PC-9 (cell line): ENCODE measurements at regions not wholly inside any gene's neighbourhood (a gene's known extent, or its start where the extent isn't known, plus 50 kb on each side); places are given as distances from the start of the nearest gene placed in this dataset.

Experiments
- BruUV-seq: library from RNA; stranded (reverse); fragments of 400-500 nt; replicated peaks from 2 replicates; lab custom pipeline; 2021; lab: Mats Ljungman, UMichigan
- CTCF ChIA-PET: fragments of 300-600 bp; sonication (Branson Sonifier 250); formaldehyde crosslinking; loops from one replicate; lab custom pipeline; 2022; ENCODE audit warnings: antibody characterized with exemption; lab: Charles Lee
- POLR2A ChIA-PET: fragments of 300-600 bp; sonication (Branson Sonifier 250); formaldehyde crosslinking; loops from one replicate; lab custom pipeline; 2022; ENCODE audit warnings: antibody characterized with exemption; ENCODE audit not compliant: unreplicated experiment; lab: Charles Lee
- DNase-seq, 2 experiments: peaks; one replicate each; pipeline versions ENCODE4 v3.0.0 to v3.0.0-alpha.2; 2015 to 2022; ENCODE audit warnings: mixed read lengths in 1 of 2
- H2AFZ ChIP-seq: fragments of 200-600 bp; sonication (generic); 2 replicates; pipeline ENCODE4 v1.8.1; 2017; ENCODE audit warnings: antibody characterized with exemption
- H3F3A ChIP-seq: fragments of 200-600 bp; sonication (generic); 2 replicates; pipeline ENCODE4 v1.8.1; 2017; ENCODE audit warnings: antibody characterized with exemption, mild to moderate bottlenecking, low read depth; ENCODE audit not compliant: insufficient read depth
- H3K27ac ChIP-seq: fragments of 200-600 bp; sonication (generic); 2 replicates; pipeline ENCODE4 v1.6.1; 2016; ENCODE audit warnings: mixed run types
- H3K27me3 ChIP-seq: fragments of 200-600 bp; sonication (generic); 2 replicates; pipeline ENCODE4 v1.6.1; 2016; ENCODE audit warnings: low read depth, mixed run types; ENCODE audit not compliant: insufficient read depth
- H3K36me3 ChIP-seq: fragments of 200-600 bp; sonication (generic); 2 replicates; pipeline ENCODE4 v1.6.1; 2016; ENCODE audit warnings: low read depth, mixed run types
- H3K4me1 ChIP-seq: fragments of 200-600 bp; sonication (generic); replicated peaks from 2 replicates; pipeline ENCODE4 v1.6.1; 2016; ENCODE audit warnings: mixed run types; ENCODE audit not compliant: insufficient read depth
- H3K4me2 ChIP-seq: fragments of 200-600 bp; sonication (generic); 2 replicates; pipeline ENCODE4 v1.6.1; 2017; ENCODE audit warnings: mixed run types
- H3K4me3 ChIP-seq: fragments of 200-600 bp; sonication (generic); 2 replicates; pipeline ENCODE4 v1.6.1; 2016; ENCODE audit warnings: mixed run types
- H3K79me2 ChIP-seq: fragments of 200-600 bp; sonication (generic); 2 replicates; pipeline ENCODE4 v1.6.1; 2017; ENCODE audit warnings: low read depth, mixed run types
- H3K9me2 ChIP-seq: fragments of 200-600 bp; sonication (generic); 2 replicates; pipeline ENCODE4 v1.8.1; 2017; ENCODE audit warnings: mild to moderate bottlenecking; ENCODE audit not compliant: insufficient read depth
- H3K9me3 ChIP-seq: fragments of 200-600 bp; sonication (generic); 2 replicates; pipeline ENCODE4 v1.8.1; 2016; ENCODE audit warnings: low read depth; ENCODE audit not compliant: insufficient read depth
- H4K20me1 ChIP-seq: fragments of 200-600 bp; sonication (generic); 2 replicates; pipeline ENCODE4 v1.8.1; 2017; ENCODE audit not compliant: insufficient read depth
- EZH2 ChIP-seq: fragments of 200-600 bp; sonication (generic); IDR thresholded peaks from 2 replicates; pipeline ENCODE4 v1.8.0; 2017; ENCODE audit warnings: antibody characterized with exemption, low read depth
- intact Hi-C: fragments of 100-400 bp; cut with micrococcal nuclease; formaldehyde crosslinking; loops from one replicate; pipeline ENCODE4 v1.10.0; 2022; ENCODE audit not compliant: unreplicated experiment
- TF ChIP-seq, protein P1 (sequence below): fragments of 200-600 bp; sonication (generic); conservative IDR thresholded peaks from 2 replicates; pipeline ENCODE4 v1.6.1; 2017; ENCODE audit warnings: mixed run types, antibody characterized with exemption, mild to moderate bottlenecking, moderate library complexity

DNA sequence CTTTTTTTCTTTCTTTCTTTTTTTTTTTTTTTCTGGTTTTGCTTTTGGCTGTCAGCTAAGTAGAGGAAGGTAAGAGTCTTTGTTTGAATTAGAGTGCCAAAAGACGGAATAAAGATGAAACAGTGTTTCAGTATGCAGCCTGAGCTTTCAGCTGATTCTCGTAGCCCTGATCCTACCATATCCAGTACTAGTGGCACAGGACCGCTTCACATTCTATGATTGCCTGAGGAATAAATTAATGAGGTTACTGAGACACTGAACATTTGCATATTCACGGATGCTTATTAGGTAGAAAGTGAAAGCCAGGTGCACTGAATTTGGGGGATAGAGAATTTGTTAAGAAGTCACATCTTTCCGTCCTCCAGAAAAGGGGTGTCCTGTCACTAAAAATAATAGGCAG lies 421.5 kb upstream of the POU3F3 start:
- no peaks in the 10 kb centered on the region for H3K9me2 ChIP-seq
- intact Hi-C loops = no loop called here
- no peaks in the 10 kb centered on the region for H4K20me1 ChIP-seq
- H3K27me3 ChIP-seq = peaks cover 43% of the 10 kb centered on the region
- no peaks in the 10 kb centered on the region for H3F3A ChIP-seq
- no peaks in the 10 kb centered on the region for H3K79me2 ChIP-seq
- no peaks in the 10 kb centered on the region for H3K9me3 ChIP-seq
- no TSS peak for BruUV-seq
- no peaks in the 10 kb centered on the region for H3K36me3 ChIP-seq
- H2AFZ ChIP-seq = no peak overlapping the region
- ChIA-PET CTCF (no interaction called here), POLR2A (no interaction called here)
- no peak overlapping the region for H3K4me2 ChIP-seq
- DNase-seq = no peak
- no peak overlapping the region for H3K27ac ChIP-seq
- no peaks in the 10 kb centered on the region for H3K4me1 ChIP-seq
- no peak overlapping the region for H3K4me3 ChIP-seq
- TF ChIP-seq, protein P1, sequence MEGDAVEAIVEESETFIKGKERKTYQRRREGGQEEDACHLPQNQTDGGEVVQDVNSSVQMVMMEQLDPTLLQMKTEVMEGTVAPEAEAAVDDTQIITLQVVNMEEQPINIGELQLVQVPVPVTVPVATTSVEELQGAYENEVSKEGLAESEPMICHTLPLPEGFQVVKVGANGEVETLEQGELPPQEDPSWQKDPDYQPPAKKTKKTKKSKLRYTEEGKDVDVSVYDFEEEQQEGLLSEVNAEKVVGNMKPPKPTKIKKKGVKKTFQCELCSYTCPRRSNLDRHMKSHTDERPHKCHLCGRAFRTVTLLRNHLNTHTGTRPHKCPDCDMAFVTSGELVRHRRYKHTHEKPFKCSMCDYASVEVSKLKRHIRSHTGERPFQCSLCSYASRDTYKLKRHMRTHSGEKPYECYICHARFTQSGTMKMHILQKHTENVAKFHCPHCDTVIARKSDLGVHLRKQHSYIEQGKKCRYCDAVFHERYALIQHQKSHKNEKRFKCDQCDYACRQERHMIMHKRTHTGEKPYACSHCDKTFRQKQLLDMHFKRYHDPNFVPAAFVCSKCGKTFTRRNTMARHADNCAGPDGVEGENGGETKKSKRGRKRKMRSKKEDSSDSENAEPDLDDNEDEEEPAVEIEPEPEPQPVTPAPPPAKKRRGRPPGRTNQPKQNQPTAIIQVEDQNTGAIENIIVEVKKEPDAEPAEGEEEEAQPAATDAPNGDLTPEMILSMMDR = no peak
- no peak for TF ChIP-seq EZH2

DNA sequence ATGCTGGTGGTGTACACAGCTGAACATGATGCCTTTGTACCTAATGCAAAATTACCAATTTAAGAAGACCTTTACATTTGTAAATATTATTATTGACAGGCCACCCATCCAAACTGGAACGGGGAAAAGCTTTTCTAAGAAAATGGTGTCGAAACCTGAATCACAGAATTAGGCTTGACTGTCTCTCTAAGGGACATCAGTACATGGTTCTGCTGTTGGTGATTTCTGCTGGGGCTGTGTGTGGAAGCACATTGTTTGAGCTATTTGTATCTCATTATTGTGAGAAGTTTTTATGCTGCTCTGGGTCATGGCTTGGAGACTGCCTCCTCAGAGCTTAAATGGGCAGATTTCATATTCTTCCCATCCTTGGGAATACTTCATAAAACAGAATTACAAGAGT lies 420.9 kb upstream of the POU3F3 start:
- CTCF ChIA-PET = no interaction called here
- Histone ChIP-seq H3K79me2 (no peaks in the 10 kb centered on the region), H3K27ac (no peak overlapping the region), H4K20me1 (no peaks in the 10 kb centered on the region), H3K27me3 (peaks cover 43% of the 10 kb centered on the region), H3F3A (no peaks in the 10 kb centered on the region), H3K4me1 (no peaks in the 10 kb centered on the region), H3K4me2 (no peak overlapping the region), H3K4me3 (no peak overlapping the region), H2AFZ (no peak overlapping the region), H3K36me3 (no peaks in the 10 kb centered on the region), H3K9me3 (no peaks in the 10 kb centered on the region), H3K9me2 (no peaks in the 10 kb centered on the region)
- POLR2A ChIA-PET = no interaction called here
- BruUV-seq = no TSS peak
- DNase-seq = no peak
- intact Hi-C loops = no loop called here
- TF ChIP-seq, protein P1 = no peak
- TF ChIP-seq EZH2 = no peak

DNA sequence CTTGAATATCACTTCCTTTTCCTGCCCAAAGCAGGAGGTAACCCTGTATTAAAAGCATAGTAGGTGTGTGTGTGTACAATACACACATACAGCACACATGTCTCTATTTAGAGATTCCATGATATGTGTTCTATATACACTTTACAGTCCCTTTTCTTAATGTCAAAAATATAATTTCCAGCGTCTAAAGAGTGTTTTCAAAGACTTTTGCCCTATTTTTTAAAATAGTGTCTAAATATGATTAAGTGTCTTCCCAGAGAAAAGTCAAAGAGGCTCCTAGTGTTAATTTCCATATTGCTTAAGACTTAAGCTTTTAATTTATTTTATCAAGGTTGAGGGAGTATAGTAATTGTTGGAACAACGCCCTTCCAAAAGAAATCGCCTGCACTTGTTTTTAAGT lies 420.3 kb upstream of the POU3F3 start:
- no TSS peak for BruUV-seq
- H3K36me3 ChIP-seq = no peaks in the 10 kb centered on the region
- no peaks in the 10 kb centered on the region for H4K20me1 ChIP-seq
- H3K79me2 ChIP-seq = no peaks in the 10 kb centered on the region
- no peak overlapping the region for H3K4me2 ChIP-seq
- H3K9me3 ChIP-seq = no peaks in the 10 kb centered on the region
- TF ChIP-seq, protein P1 = no peak
- no peak for TF ChIP-seq EZH2
- ChIA-PET CTCF (no interaction called here), POLR2A (no interaction called here)
- H3K9me2 ChIP-seq = no peaks in the 10 kb centered on the region
- DNase-seq = no peak
- no peak overlapping the region for H2AFZ ChIP-seq
- intact Hi-C loops = no loop called here
- no peaks in the 10 kb centered on the region for H3K4me1 ChIP-seq
- no peak overlapping the region for H3K4me3 ChIP-seq
- peaks cover 43% of the 10 kb centered on the region for H3K27me3 ChIP-seq
- H3F3A ChIP-seq = no peaks in the 10 kb centered on the region
- H3K27ac ChIP-seq = no peak overlapping the region
